Adipocyte (in vitro differentiated cells): ENCODE measurements at regions not wholly inside any gene's neighbourhood (a gene's known extent, or its start where the extent isn't known, plus 50 kb on each side); places are given as distances from the start of the nearest gene placed in this dataset.

Experiments used
- DNase-seq: peaks from one replicate; pipeline ENCODE4 v3.0.0-alpha.2; 2015; ENCODE audit warnings: low read depth
- H3K27me3 ChIP-seq: replicated peaks from 2 replicates; pipeline ENCODE4 v1.7.0; 2013; ENCODE audit warnings: mild to moderate bottlenecking, low read length, moderate library complexity; ENCODE audit not compliant: control insufficient read depth, insufficient read depth
- H3K36me3 ChIP-seq: 2 replicates; pipeline ENCODE4 v1.7.0; 2013; ENCODE audit warnings: low read length, mild to moderate bottlenecking, moderate library complexity; ENCODE audit not compliant: control insufficient read depth, insufficient read depth, severe bottlenecking
- H3K4me1 ChIP-seq: 2 replicates; pipeline ENCODE4 v1.7.0; 2013; ENCODE audit warnings: mild to moderate bottlenecking, low read length, moderate library complexity; ENCODE audit not compliant: control insufficient read depth, insufficient read depth
- H3K4me3 ChIP-seq: 2 replicates; pipeline ENCODE4 v1.7.0; 2013; ENCODE audit warnings: mild to moderate bottlenecking, low read length, moderate library complexity
- H3K9ac ChIP-seq: 2 replicates; pipeline ENCODE4 v1.7.0; 2013; ENCODE audit warnings: mild to moderate bottlenecking, low read length, moderate library complexity
- H3K9me3 ChIP-seq: 2 replicates; pipeline ENCODE4 v1.7.0; 2013; ENCODE audit warnings: mild to moderate bottlenecking, low read length, moderate library complexity; ENCODE audit not compliant: control insufficient read depth

DNA sequence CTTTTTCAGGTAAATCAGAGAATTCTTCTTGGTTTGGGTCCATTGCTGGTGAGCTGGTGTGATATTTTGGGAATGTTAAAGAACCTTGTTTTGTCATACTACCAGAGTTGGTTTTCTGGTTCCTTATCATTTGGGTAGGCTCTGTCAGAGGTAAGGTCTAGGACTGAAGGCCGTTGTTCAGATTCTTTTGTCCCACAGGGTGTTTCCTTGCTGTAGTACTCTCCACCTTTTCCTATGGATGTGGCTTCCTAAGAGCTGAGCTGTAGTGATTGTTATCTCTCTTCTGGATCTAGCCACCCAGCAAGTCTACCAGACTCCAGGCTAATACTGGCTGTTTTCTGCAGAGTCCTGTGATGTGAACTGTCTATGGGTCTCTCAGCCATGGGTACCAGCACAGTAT lies 367.5 kb upstream of the GATB start:
- no peak for DNase-seq
- Histone ChIP-seq H3K4me3 (no peak overlapping the region), H3K4me1 (no peaks in the 10 kb centered on the region), H3K27me3 (no peaks in the 10 kb centered on the region), H3K9ac (no peak overlapping the region), H3K36me3 (no peaks in the 10 kb centered on the region), H3K9me3 (peaks cover 19% of the 10 kb centered on the region)

DNA sequence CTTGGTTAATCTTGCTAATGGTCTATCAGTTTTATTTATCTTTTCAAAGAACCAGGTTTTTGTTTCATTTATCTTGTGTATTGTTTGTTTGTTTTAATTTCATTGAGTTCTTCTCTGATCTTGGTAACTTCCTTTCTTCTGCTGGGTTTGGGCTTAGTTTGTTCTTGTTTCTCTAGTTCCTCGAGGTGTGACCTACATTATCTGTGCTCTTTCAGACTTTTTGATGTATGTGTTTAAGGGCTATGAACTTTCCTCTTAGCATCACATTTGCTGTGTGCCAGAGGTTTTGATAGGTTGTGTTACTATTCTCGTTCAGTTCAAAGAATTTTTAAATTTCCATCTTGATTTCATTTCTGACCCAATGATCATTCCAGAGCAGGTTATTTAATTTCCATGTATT lies 365.4 kb upstream of the GATB start:
- DNase-seq, result no peak
- Histone ChIP-seq H3K4me3 (no peak overlapping the region), H3K9me3 (peaks cover 35% of the 10 kb centered on the region)

DNA sequence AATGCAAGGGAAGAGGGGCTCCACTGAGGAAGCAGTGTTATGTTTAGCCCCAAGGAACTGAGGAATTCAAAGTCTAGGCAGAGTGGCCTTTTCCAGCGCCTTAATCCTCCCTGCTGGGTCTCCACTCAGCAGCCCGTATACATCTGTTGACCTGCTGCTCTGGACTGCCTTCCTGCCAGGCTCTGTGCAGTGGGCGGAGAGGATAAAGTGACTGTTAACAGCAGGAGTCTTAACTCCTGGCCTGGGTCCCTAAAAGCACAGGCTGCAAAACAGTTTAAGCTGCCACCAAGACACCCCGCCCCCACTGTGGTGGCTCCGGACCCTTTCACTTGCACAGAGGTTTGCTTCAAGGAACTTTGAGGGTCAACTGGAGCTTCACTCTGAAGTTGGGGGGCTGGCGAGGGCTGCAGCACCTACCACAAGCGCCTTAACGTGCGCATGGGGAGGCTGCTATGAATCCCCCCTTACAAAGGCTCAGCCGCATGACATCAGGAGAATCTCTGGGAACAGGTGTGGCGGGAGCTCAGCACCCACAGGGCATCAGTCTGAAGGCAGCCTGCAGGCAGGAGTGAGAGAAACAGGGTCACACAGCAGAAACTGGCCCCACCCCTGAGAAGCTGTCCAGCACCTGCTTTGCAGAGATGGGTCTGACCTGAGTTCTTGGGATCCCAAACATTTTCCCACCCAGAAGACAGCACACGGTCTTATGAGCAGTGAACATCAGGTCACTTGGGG lies 358.2 kb upstream of the GATB start:
- Histone ChIP-seq H3K27me3 (peaks cover 22% of the 10 kb centered on the region), H3K9me3 (peaks cover 18% of the 10 kb centered on the region), H3K9ac (no peak overlapping the region), H3K4me3 (no peak overlapping the region), H3K4me1 (no peaks in the 10 kb centered on the region), H3K36me3 (no peaks in the 10 kb centered on the region)
- DNase-seq, result no peak

More for the DNA sequence above, 365.4 kb upstream of the GATB start:
- Histone ChIP-seq H3K9ac (no peak overlapping the region), H3K36me3 (no peaks in the 10 kb centered on the region), H3K4me1 (no peaks in the 10 kb centered on the region), H3K27me3 (no peaks in the 10 kb centered on the region)

DNA sequence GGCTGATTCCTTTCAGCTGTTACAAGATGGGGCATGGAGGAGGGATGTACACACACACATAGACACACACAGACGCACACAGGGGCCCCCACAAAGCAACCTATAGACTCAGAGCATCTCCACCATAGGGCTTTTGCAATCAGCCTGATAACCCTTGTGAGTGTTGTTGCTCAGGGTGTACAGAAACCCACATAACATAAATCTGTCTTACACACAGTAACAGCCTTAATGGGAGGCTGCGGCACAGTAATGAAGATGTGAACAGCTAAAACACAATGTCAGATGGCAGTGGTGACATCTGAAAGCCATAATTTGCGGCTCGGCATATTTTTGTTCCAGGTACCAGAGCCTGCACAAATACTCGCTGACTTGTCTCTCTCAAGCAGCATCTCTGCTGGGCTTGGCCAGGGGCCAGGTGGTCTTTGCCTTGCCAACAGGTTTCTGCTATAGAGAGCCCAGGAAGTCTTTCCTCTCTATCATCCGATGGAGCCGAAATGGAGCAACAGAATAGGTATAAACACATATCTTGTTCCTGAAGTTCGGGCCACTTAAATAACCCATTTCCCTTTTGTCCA lies 357.2 kb upstream of the GATB start:
- no peaks in the 10 kb centered on the region for H3K4me1 ChIP-seq

DNA sequence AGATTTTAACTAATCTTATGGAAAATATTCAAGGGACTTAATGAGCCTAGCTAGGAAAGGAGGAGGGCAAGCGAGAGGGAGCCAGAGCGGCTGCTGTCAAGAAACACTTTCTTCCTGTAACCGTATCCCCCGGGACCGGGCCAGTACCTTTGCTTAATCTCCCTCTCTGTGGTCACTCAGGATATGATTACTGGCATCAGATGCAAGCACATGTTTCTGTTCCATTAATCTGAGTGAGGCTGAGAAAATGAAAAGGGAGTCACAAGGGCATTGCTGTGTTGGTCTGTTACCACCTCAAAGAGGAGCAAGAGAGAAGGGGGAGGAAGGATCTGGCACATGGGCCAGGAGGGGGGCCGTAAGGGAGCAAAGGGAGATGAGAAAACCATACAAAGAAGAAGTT lies 356.7 kb upstream of the GATB start:
- Histone ChIP-seq H3K4me1 (no peaks in the 10 kb centered on the region), H3K9ac (no peak overlapping the region), H3K36me3 (no peaks in the 10 kb centered on the region), H3K27me3 (peaks cover 22% of the 10 kb centered on the region), H3K9me3 (peaks cover 15% of the 10 kb centered on the region), H3K4me3 (no peak overlapping the region)
- DNase-seq, result no peak

More for the DNA sequence above, 357.2 kb upstream of the GATB start:
- H3K9ac ChIP-seq, result no peak overlapping the region
- no peak overlapping the region for H3K4me3 ChIP-seq
- H3K36me3 ChIP-seq, result no peaks in the 10 kb centered on the region
- H3K27me3 ChIP-seq, result peaks cover 22% of the 10 kb centered on the region
- peaks cover 18% of the 10 kb centered on the region for H3K9me3 ChIP-seq
- no peak for DNase-seq

DNA sequence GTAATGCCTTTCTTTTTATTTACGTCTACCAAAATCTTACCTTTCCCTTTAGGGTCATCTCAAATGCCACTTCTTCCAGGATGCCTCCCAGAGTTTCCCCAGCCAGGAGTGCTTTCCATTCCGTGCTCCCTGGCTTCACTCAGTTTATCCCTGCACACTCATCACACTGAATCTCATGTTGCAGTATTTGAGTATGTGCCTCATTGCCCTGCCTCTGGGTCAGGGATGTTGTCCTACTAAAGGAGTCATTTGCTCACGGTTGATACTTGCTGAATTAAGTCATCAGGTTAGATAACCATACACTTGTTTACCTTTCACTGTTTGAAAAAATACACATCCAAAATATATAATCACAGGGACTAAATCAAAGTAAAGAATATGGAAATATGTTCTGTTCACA lies 356.2 kb upstream of the GATB start:
- peaks cover 22% of the 10 kb centered on the region for H3K27me3 ChIP-seq
- H3K9me3 ChIP-seq, result peaks cover 10% of the 10 kb centered on the region
- DNase-seq, result no peak

DNA sequence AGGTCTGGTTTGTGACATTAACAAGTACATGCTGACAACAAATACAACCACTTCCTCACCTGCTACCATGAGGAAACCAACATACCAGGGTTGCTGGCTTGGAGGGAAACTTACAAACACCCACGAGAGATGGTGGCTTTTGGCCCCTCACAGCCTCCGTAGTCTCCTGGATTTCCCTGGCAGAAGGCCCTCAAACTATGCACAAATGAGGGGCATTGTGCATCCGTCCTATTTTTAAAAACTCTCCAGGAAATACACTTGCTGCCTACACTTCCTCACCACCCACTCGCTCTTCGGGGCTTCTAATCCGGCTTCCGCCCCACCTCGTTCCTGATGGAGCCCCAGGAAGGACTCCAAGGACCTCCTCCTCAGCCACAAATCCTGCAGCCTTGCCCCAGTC lies 355.0 kb upstream of the GATB start:
- DNase-seq, result no peak
- peaks cover 22% of the 10 kb centered on the region for H3K27me3 ChIP-seq
- no peaks in the 10 kb centered on the region for H3K4me1 ChIP-seq
- no peak overlapping the region for H3K9ac ChIP-seq
- H3K36me3 ChIP-seq, result no peaks in the 10 kb centered on the region
- H3K9me3 ChIP-seq, result no peaks in the 10 kb centered on the region
- no peak overlapping the region for H3K4me3 ChIP-seq

More for the DNA sequence above, 356.2 kb upstream of the GATB start:
- no peaks in the 10 kb centered on the region for H3K36me3 ChIP-seq
- H3K4me1 ChIP-seq, result no peaks in the 10 kb centered on the region
- H3K4me3 ChIP-seq, result no peak overlapping the region
- no peak overlapping the region for H3K9ac ChIP-seq

DNA sequence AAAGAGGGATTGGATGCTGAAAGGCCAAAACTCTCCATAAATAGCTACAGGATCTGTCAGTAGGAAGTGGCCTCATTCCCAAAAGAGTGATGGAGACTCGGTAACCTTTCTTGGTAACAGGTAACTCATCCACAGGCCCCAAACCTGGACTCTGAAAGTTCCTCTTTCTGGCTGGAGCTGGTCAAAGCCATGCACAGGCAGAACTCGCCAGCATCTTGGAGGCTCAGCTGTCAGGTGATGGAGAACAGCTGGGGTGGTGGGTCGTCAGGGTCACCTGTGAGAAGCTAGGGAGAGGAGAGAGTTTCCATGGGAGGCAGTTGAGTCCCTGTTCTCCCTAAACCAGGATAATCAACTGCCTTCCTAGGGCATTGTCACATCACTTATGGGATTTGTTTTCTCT lies 354.3 kb upstream of the GATB start:
- Histone ChIP-seq H3K9ac (no peak overlapping the region), H3K9me3 (no peaks in the 10 kb centered on the region), H3K27me3 (peaks cover 22% of the 10 kb centered on the region), H3K4me3 (no peak overlapping the region), H3K4me1 (no peaks in the 10 kb centered on the region), H3K36me3 (no peaks in the 10 kb centered on the region)
- DNase-seq, result no peak

DNA sequence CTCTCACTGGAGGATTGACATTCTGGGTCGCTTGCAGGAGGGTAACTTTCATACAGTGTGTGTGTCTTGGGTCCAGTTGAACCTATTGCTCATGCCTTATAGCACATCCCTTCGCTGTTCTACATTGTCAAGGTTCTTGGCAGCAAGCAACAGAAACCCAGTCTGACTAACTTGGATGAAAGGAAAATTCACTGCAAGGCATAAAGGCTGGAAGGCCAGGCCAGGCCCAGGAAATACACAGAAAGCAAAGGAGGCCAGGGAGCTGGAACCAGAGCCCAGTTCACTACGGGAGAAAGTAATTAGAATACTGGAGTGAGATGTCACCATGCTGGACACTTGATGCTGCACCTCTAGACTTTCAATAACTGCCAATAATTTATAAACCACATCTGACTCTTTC lies 353.8 kb upstream of the GATB start:
- no peak overlapping the region for H3K4me3 ChIP-seq
- no peak overlapping the region for H3K9ac ChIP-seq
- peaks cover 22% of the 10 kb centered on the region for H3K27me3 ChIP-seq
- no peaks in the 10 kb centered on the region for H3K36me3 ChIP-seq
- H3K4me1 ChIP-seq, result peaks cover 1% of the 10 kb centered on the region
- no peaks in the 10 kb centered on the region for H3K9me3 ChIP-seq
- DNase-seq, result no peak

DNA sequence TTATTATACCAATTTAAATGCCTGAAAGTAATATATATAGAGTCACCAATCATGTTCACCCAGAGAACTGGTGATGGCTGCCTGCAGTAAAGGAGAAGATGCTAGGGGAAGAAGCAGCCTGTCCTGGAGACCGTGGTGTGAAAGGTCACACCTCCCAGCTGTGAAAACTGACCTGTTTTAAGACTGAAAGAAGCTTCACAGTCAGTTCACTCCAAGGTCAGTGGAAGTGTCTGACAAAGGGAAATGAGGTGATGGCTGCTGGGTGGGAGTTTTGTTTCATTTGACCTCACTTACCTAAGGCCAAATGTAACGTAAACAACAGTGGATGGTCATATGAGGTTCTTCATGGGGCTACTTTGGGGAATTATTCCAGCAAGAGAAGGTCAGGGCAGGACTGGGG lies 352.1 kb upstream of the GATB start:
- peaks cover 3% of the 10 kb centered on the region for H3K4me1 ChIP-seq
- no peak for DNase-seq
- no peak overlapping the region for H3K9ac ChIP-seq
- no peak overlapping the region for H3K4me3 ChIP-seq
- no peaks in the 10 kb centered on the region for H3K9me3 ChIP-seq
- H3K36me3 ChIP-seq, result no peaks in the 10 kb centered on the region
- peaks cover 10% of the 10 kb centered on the region for H3K27me3 ChIP-seq

DNA sequence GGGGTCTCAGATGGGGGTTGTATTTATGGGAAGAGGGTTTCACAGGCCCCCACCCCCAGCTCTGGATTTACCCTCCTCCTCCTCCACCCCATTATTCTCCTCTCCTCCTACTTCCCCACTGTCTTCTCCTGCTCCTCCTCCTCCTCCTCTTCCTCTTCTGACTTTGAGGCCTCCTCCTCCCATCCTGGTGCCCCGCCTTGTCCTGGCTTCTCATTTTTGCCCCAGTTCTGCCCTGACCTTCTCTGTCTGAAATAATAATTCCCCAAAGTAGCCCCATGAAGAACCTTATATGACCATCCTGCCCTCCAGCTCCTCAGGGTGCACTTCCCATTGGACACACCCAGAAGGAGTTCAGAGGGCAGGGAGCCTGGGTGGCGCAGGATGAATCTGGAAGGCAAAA lies 351.4 kb upstream of the GATB start:
- peaks cover 3% of the 10 kb centered on the region for H3K27me3 ChIP-seq
- no peaks in the 10 kb centered on the region for H3K9me3 ChIP-seq
- no peak overlapping the region for H3K4me3 ChIP-seq
- DNase-seq, result no peak
- H3K36me3 ChIP-seq, result no peaks in the 10 kb centered on the region
- no peak overlapping the region for H3K9ac ChIP-seq
- peaks cover 3% of the 10 kb centered on the region for H3K4me1 ChIP-seq

DNA sequence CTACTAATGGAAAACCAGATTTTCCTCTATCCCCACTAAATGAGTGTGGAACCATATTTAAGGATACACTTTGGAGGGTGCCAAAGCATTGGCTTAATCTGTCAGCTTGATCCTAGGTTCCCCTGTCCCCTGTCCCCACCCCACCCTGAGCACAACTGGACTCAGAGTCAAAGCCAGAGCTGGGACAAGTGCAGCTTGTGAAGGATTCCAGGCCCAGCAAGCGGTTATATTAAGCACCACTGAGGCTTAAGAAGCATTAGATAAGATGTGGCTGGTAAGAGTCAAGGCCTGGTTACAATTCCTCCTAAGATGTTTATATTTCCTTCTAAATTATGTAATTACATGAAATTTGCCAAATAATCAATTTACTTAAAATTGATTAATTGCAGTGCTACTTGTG lies 350.0 kb upstream of the GATB start:
- Histone ChIP-seq H3K9ac (no peak overlapping the region), H3K27me3 (no peaks in the 10 kb centered on the region), H3K9me3 (no peaks in the 10 kb centered on the region), H3K4me1 (peaks cover 17% of the 10 kb centered on the region), H3K4me3 (no peak overlapping the region), H3K36me3 (no peaks in the 10 kb centered on the region)
- no peak for DNase-seq
